HG02852 (cell line): ENCODE measurements at regions not wholly inside any gene's neighbourhood (a gene's known extent, or its start where the extent isn't known, plus 50 kb on each side); places are given as distances from the start of the nearest gene placed in this dataset.
A peak's percentile ranks its signal among the peaks of the same experiment; 100 is the strongest.
"Not testable (repeated sequence)": the region's sequence is repeated elsewhere in the genome, so short reads cannot be mapped to it uniquely, and the experiment has no call there.

Experiments used
- ATAC-seq: cut with Tn5 transposase; IDR thresholded peaks from one replicate; pipeline ENCODE4 v1.9.1; 2021; ENCODE audit warnings: mild to moderate bottlenecking, moderate library complexity; ENCODE audit not compliant: unreplicated experiment

DNA sequence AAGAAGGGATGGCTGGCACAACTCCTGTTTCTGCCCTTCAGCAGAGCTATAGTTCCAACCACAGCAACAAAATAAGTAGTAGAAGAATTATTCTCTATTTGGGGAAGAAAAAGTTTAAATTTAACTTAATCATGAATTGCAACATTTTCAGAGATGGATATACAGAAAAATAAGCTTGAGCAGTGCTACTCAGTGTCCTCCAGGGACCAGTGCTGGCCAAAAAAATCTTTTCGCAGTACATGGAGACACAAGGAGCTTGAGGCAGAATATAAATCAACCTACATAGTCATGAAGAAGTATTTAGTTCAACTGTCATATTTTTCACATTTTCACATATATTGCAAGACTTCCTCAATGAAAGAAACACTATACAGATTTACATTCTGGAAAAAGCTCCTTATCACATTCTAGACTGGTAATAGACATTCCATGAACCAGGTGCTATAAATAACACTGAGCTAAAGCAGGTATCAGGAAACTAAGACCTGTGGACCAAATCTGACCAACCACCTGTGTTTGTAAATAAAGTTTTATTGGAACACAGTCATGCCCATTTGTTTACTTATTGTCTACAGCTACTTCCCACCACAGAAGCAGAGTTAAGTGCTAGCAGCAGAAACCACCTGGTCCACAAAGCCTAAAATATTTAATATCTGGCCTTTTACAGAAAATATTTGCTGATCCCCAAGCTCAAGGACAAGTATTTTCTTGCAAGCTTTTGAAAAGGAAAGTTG lies 101.9 kb downstream of the RGS21 start:
- ATAC-seq, result no peak

DNA sequence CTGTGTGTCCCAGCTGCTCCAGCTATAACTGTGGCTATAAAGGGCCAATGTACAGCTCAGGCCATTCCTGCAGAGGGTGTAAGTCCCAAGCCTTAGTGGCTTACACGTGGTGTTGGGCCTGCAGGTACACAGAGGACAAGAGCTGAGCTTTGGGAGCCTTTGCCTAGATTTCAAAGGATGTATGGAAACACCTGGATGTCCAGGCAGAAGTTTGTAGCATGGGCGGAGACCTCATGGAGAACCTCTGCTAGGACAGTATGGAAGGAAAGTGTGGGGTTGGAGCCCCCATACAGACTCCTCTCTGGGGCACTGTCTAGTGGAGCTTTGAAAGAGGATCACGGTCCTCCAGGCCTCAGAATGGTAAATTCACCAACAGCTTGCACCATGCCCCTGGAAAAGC lies 113.9 kb downstream of the RGS21 start:
- ATAC-seq, result no peak

DNA sequence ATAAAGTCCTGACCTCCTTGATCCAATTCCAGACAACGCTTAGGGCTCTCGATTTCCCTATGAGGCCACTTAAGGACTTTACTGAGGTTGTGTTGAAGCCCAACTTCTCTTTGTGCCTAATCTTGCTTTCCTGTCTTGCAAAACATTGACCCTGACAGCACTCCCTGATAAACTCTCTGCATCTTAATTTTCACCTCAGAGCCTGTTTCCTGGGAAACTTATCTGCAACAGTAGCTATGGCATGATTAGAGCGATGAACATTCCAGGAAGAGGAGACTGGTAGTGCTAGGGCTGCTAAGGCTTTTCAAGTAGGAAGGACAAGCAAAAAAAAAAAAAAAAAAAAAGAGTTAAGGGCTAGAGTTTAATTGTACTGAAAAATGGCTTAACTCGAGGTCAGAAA lies 118.9 kb downstream of the RGS21 start:
- no peak for ATAC-seq

DNA sequence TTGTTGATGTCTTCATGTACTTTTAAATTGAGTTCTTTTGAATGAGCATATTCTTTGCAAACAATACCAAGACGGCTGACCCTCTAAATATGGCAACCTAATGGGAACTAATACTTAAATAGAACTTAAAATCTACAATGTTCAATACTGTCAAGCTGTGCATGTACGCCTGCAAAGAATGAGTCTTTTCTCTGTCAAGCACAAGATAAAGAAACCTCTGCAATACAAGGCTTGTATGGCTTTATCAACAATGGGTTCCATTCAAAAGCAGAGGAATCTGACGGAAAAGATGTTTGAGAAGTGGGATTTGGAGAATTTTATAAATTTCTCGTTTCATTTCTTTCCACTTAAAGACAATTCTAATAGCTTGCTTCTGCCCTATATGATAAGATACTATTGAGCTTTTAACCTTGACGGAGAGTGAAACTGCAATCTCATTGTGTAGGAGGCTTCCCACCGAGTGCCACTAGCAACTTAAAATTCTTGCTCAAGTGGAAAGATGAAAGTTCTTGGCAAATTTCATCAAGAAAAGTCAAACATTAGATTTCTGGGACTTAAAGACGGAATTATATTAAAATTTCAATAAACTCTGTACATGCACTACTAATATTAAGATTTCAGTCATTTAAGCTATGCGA lies 119.8 kb downstream of the RGS21 start:
- no peak for ATAC-seq

DNA sequence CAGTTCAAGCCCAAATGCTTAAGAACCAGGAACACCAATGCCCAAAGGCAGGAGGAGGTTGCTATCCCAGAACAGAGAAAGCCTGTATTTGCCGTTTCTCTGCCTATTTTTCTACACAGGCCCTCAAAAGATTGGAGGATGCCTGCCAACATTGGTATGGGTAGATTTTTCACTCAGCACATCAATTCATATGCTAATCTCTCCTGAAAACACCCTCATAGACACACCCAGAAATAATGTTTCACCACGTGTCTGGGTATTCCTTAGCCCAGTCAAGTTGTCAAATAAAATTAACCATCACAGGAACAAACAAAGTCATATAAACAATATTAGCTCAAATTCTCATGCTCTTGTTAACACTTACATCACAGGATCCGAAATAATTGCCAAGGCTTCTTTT lies 121.9 kb downstream of the RGS21 start:
- ATAC-seq, result no peak

DNA sequence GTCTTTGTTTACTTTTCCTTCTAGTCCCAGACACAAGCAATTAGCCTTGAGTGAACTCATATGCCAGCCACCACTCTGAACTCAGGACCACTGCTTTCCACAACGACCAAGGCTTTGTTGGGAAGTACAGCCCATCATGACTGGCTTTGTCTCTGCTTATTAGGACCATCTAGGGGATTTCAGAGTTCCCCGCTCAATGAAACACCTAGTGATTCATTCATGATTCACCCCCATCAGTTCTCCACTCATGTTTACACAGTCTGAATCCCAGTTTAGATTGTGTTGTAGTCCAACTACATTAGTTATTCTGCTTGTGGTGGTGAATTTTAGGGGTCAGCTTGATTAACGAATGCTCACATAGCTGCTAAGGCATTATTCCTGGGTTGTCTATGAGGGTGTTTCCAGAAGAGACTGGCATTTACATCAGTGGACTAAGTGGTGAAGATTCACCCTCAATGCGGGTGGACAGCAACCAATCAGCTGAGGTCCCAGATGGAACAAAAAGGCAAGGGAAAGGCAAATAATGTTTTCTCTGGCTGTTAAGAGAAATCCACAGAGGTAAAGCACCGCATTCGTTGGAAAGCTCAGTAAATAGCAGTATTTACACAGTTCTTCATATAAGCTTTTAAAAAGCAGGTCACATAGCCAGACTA lies 122.7 kb downstream of the RGS21 start:
- no peak for ATAC-seq

DNA sequence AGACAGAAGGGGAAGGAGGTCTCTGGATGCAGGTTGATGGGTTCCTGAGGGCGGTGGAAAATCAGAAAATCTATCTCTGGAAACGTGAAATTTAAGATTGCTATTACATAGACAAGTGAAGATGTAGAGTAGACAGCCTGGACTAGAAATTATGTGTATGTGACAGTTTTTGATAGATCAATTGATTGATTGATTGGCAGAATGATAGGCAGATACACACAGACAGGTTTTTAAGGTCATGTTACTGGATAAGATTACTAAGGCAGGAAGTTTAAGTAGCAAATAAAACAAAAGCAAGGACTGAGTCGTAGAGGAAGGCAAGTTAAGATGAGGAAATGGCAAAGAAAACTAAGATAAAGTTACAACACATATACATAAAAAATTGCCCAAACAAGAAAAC lies 124.7 kb downstream of the RGS21 start:
- no peak for ATAC-seq

DNA sequence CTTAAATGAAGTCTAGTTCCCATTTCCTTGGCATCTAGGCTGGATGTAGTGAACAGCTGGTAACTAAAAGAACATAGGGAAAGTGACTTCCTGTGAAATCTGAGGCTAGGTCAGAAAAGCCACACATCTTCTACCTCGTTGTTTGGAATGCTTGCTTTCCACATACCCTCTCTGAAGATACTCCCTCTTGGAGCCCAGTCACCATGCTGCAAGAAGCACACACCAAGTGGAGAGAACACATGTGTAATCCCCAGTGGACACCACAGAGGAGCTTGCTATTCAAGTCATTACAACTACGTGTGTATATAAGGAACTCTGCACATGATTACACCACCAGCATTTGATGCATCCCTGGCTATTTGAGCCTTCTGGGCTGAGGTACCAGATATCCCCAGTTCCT lies 125.9 kb downstream of the RGS21 start:
- no peak for ATAC-seq

DNA sequence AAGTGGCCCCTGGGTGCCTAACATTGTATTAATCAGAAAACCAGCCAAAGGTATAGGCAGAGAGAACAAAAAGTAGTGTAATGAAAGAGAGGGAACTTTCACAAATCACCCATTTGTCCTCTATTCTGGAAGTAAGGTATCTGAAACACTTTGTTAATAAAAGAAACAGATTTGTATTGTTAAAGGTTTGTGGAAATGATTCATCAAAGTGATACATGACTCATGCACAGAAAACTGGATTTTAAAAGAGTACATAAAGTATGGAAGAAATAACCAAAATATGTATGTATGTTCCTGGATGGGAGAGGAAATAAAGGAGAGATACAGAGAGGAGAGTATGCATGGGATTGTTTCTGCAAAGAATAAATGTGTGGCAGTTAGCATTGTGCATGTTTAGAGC lies 126.8 kb downstream of the RGS21 start:
- ATAC-seq, result no peak

DNA sequence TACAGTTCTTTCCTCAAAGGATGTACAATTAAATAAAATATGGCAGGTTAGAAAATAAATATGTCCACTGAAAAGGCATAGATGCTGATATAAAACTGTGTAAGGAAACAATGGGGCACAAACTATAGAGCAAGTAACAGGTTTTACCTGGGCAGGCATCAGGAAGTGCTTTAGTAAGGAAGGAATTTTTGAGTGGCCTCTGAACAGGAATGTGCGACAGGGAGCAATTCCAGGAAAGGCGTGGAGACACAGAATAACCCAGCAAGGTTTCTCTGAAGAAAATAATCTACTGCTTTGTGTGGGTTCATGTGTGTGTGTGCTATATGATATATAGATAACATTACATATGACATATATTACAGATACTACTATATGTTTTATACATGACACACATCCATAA lies 128.4 kb downstream of the RGS21 start:
- ATAC-seq, result no peak

DNA sequence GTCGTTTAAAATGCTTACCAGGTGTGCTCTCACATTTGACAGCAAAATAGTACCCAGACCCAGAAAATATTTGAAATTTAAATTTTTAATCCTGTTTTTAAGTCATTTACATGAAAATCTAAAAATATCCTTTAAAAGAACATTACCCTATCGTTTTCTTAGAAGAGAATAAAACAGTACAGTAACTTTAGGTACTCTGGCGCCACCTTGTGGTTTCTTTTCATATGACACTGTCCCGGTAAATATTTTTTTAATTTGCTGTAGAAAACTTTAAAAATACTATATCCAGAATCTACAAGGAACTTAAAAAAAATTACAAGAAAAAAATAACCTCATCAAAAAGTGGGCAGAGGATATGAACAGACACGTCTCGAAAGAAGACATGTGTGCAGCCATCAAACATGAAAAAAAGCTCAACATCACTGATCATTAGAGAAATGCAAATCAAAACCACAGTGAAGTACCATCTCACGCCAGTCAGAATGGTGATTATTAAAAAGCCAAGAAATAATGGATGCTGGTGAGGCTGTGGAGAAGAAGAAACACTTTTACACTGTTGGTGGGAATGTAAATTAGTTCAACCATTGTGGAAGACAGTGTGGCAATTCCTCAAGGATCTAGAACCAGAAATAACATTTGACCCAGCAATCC lies 129.2 kb downstream of the RGS21 start:
- ATAC-seq, result peak; percentile 71

DNA sequence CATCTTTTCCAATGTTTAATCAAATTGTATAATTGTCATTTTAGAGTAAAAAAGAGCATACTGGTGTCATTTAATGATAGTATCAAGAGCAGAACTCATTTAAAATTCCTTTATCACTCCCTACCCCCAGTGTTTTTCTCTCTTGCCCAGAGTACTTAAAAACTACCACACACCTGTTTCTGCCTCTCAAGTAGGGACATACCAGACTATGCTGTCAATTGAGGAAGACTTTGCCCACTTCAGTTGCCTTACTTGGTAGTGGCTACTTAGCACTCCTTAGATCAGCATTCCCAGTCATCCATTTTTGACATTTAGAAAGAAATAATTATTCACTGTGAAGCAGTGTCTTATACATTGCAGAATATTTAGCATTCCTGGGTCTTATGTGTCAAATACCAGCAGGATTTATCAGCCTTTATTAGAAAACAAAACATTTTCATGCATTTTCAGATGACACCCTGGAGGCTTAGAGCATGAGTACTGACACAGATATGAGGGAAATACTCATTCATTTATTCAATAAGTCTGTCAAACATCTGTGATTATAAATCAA lies 127.5 kb upstream of the RGS1 start:
- ATAC-seq, result no peak

DNA sequence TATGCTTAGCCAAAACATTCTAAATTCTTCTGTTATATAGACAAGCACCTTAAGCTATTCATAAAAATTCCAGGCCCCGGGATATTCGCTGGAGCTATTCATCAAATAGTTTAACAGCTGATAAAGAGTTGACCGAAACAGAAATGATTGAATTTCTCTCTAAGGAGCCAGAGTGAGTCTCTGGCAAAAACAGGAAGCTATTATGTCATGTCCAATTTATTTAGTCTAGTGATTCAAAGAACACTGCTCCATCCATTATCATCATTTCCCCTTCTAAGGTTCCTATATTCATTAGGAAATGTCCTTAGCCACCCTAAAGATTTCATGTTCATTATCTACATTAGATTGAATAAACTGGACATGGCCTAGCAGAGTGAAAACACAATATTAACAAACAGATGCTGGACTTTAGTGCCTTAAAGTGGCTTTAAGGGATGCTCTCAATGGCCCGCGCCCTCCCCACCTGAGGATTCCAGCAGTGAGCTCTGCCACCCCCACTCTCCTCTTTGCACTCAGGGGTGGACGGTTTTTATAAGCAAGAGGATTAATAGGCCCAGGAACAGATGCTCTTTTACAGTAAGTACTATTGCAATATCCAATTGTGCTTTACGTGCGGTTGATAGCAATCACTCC lies 122.1 kb upstream of the RGS1 start:
- ATAC-seq, result no peak

DNA sequence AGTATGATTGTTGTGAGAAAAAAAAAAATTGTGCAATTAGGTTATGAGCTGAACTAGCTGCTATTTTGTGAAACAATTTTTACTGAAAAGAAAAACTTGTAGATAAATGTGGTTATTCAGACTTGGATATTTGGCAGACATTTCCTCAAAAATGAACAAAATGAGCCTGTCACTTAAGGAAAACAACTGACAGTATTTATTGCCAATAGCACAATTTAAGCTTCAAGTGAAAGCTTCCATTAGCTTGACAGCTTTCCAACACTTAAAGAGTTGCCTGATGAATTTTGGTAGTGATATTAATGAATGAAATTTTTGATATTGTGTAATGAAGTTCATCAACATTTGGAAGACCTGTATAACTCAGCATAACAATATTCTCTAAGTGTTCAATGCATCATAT lies 116.1 kb upstream of the RGS1 start:
- no peak for ATAC-seq

DNA sequence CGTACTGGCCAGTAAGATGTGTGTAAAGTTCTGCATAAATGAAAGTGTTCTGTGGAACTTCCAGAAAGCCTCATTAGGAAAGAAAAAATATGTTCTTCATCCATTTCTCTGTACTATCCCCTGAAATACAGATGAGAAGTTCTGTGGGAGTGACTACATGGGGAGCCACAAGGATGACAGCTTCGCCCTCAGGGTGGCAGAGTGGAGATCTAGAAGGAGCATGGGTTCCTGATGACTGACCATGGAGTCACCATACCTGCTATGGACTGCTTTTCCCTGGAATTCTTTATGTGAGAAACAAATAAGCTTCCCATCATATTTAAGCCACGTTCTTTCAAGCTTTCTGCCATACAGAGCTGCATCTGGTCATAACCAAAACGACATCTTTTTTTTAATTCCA lies 113.9 kb upstream of the RGS1 start:
- no peak for ATAC-seq

DNA sequence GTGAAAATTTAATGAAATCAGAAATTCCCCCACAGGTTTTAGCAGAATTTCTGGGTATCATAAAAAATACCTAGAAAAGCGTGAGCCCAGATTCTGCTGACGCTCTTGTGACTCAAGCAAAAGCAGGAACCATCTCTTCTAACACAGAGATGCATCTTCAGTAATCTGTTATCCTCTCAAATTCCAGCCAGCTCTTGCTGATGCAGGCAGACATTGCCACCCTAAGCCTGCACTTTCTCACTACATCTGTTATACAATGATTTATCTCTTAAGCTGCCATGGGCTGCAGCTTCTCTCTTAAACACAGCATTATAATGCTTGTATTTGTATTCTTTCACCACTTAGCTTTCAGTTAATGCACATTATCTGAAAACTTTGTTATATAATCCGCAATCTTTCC lies 113.0 kb upstream of the RGS1 start:
- no peak for ATAC-seq

DNA sequence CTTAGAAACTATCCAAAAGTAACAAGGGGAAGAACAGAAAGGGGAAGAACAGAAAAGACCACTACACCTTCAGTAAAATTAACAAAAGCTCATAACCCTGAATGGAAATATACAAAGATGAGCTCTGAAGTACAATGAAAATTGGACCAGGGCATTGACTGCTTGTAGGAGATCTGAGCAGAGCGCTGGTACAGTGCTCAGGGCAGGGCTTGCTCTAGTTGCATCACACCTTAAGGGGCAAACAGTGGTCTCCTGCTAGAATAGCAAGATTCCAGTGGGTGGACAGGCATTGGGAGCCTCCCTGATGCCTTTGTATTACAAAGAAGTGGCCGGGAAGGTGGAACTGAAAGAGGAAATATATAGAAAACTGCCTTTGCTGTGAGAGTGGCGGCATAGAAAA lies 111.9 kb upstream of the RGS1 start:
- no peak for ATAC-seq

DNA sequence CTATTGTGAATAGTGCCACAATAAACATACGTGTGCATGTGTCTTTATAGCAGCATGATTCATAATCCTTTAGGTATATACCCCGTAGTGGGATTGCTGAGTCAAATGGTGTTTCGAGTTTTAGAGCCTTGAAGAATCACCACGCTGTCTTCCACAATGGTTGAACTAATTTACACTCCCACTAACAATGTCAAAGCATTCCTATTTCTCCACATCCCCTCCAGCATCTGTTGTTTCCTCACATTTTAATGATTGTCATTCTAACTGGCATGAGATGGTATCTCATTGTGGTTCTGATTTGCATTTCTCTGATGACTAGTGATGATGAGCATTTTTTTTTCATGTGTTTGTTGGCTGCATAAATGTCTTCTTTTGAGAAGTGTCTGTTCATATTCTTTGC lies 110.4 kb upstream of the RGS1 start:
- not testable (repeated sequence) for ATAC-seq

DNA sequence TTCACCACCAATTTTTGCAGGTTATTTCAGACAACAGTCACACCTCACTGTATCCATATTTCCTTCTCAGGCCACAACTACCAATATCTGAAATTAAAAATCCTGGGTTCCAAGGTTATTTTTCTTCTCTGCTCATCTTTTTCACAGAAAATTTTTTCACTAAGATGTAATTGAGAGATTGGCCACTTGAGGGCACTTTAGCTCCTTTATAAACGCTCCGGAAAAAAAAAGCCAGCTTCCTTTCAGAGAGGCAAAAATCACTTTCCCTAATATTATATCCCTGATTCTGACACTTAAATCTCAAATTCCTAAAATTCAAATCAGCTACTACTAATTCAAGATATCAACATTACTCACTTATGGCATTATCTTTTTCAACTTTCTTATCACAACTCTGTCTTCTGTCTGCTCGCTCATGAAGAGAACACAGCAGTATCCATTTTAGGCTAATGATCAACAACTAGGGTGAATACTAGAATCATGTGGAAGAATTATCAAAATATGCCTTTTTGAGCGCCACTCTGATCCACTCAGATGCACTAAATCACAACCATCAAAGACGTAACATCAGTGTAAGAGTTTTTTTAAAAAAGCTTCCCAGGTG lies 101.4 kb upstream of the RGS1 start:
- no peak for ATAC-seq

DNA sequence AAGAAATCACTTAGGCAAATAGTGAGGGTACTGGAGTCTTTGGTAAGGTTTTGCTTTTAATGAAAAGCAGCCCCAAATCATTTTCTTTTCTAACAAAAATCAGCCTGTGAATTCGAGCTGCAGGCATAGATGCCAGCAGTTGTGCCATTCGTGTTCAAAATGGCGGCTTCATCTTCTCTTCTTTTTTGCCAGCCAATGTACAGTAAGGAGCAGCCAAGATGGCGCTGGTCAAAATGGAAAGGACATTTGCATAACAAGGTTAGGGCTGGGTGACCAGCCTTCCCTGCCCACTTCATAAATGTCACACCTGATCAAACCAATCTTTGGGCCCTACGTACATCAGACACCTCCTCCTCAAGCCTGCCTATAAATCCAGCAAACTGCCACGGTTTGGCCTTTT lies 100.2 kb upstream of the RGS1 start:
- no peak for ATAC-seq

DNA sequence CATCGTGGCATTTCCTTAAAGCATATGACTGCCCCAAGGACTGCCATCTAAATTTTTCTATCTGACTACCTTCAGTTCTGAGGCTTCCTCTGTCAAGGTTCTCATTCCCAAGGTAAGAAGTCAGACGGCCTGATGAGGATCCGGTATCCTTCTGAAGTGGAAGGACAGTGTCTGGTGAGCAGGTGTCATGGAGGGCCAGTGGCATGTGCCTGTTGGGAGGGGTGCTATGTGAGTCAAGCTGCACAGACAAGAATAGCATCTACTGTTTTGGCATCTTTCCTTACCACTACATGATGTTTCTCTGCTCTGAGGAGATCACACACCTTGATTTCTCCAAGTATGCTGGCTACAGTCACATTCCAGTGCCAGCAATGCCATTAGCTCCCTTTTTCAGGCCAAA lies 99.6 kb upstream of the RGS1 start:
- no peak for ATAC-seq
